Neutrophil (primary cell): ENCODE measurements at regions not wholly inside any gene's neighbourhood (a gene's known extent, or its start where the extent isn't known, plus 50 kb on each side); places are given as distances from the start of the nearest gene placed in this dataset.

Experiments used
- H3K27ac ChIP-seq: fragments of 200-600 bp; sonication (generic); 2 replicates; pipeline ENCODE4 v1.5.1; 2016; ENCODE audit warnings: mild to moderate bottlenecking, moderate library complexity
- H3K27me3 ChIP-seq: fragments of 200-600 bp; sonication (generic); 2 replicates; pipeline ENCODE4 v1.6.0; 2016; ENCODE audit warnings: mild to moderate bottlenecking
- H3K36me3 ChIP-seq: fragments of 200-600 bp; sonication (generic); 2 replicates; pipeline ENCODE4 v1.5.1; 2017
- H3K4me1 ChIP-seq, 2 experiments: fragments of 200-600 bp in 1 of 2; sonication (generic) in 1 of 2; 1 replicate in 1 of 2; 2 replicates in 1 of 2; pipeline versions ENCODE4 v1.5.1 to v1.6.1; 2013 to 2016; ENCODE audit warnings: low read depth in 1 of 2, low read length in 1 of 2, mild to moderate bottlenecking in 1 of 2, moderate library complexity in 1 of 2; ENCODE audit not compliant: control insufficient read depth in 1 of 2, insufficient read depth in 1 of 2
- H3K4me3 ChIP-seq, 2 experiments: fragments of 200-600 bp in 1 of 2; sonication (generic) in 1 of 2; 1 replicate in 1 of 2; 2 replicates in 1 of 2; pipeline ENCODE4 v1.5.1; 2013 to 2016; ENCODE audit warnings: low read depth in 1 of 2, low read length in 1 of 2, mild to moderate bottlenecking in 1 of 2, moderate library complexity in 1 of 2
- H3K9me3 ChIP-seq: fragments of 200-600 bp; sonication (generic); 2 replicates; pipeline ENCODE4 v1.5.1; 2016
- CTCF ChIP-seq: fragments of 200-600 bp; sonication (generic); IDR thresholded peaks from 2 replicates; pipeline ENCODE4 v1.5.1; 2016; ENCODE audit warnings: antibody characterized with exemption

- no peaks in the 10 kb centered on the region for H3K36me3 ChIP-seq
These were observed 295.6 kb upstream of the DLGAP1 start for GRCh38 chr18:4750393-4751346.

GRCh38 chr18:4748975-4749374 is 293.9 kb upstream of the DLGAP1 start:
- H3K36me3 ChIP-seq = no peaks in the 10 kb centered on the region
- no peak overlapping the region for H3K27ac ChIP-seq
- H3K9me3 ChIP-seq = no peaks in the 10 kb centered on the region
- no peaks in the 10 kb centered on the region for H3K4me1 ChIP-seq
- H3K4me3 ChIP-seq = no peak overlapping the region
- no peak for TF ChIP-seq CTCF
- no peaks in the 10 kb centered on the region for H3K27me3 ChIP-seq

More at GRCh38 chr18:4750393-4751346, 295.6 kb upstream of the DLGAP1 start:
- Histone ChIP-seq H3K27me3 (no peaks in the 10 kb centered on the region), H3K9me3 (no peaks in the 10 kb centered on the region), H3K27ac (no peak overlapping the region), H3K4me1 (no peaks in the 10 kb centered on the region), H3K4me3 (no peak overlapping the region)
- TF ChIP-seq CTCF = no peak

GRCh38 chr18:4734903-4735302 is 279.8 kb upstream of the DLGAP1 start:
- H3K27me3 ChIP-seq = no peaks in the 10 kb centered on the region
- no peak overlapping the region for H3K27ac ChIP-seq
- TF ChIP-seq CTCF = no peak

GRCh38 chr18:4734021-4734420 is 278.9 kb upstream of the DLGAP1 start:
- H3K27me3 ChIP-seq = no peaks in the 10 kb centered on the region
- no peaks in the 10 kb centered on the region for H3K4me1 ChIP-seq
- H3K9me3 ChIP-seq = no peaks in the 10 kb centered on the region
- H3K27ac ChIP-seq = no peak overlapping the region
- TF ChIP-seq CTCF = no peak
- H3K4me3 ChIP-seq = no peak overlapping the region
- no peaks in the 10 kb centered on the region for H3K36me3 ChIP-seq

More at GRCh38 chr18:4734903-4735302, 279.8 kb upstream of the DLGAP1 start:
- H3K9me3 ChIP-seq = no peaks in the 10 kb centered on the region
- H3K36me3 ChIP-seq = no peaks in the 10 kb centered on the region
- no peaks in the 10 kb centered on the region for H3K4me1 ChIP-seq
- no peak overlapping the region for H3K4me3 ChIP-seq

GRCh38 chr18:4721545-4721944 is 266.4 kb upstream of the DLGAP1 start:
- H3K9me3 ChIP-seq = no peaks in the 10 kb centered on the region
- H3K27ac ChIP-seq = no peak overlapping the region
- no peak for TF ChIP-seq CTCF
- no peaks in the 10 kb centered on the region for H3K27me3 ChIP-seq
- H3K4me3 ChIP-seq = no peak overlapping the region
- H3K4me1 ChIP-seq = no peaks in the 10 kb centered on the region
- H3K36me3 ChIP-seq = no peaks in the 10 kb centered on the region
